PFSK-1 (cell line): ENCODE measurements at regions not wholly inside any gene's neighbourhood (a gene's known extent, or its start where the extent isn't known, plus 50 kb on each side); places are given as distances from the start of the nearest gene placed in this dataset.

Experiments
- POLR2AphosphoS5 ChIP-seq: IDR thresholded peaks from 2 replicates; pipeline ENCODE4 v1.6.1; 2012; ENCODE audit warnings: low read depth, mild to moderate bottlenecking, control low read depth, low read length, moderate library complexity
- REST ChIP-seq, 2 experiments: IDR thresholded peaks; 2 replicates each; pipeline versions ENCODE4 v1.6.1 to v1.8.0; 2011 to 2012; ENCODE audit warnings: low read depth in 2 of 2, low read length in 2 of 2, control low read depth in 1 of 2, inconsistent platforms in 1 of 2, mild to moderate bottlenecking in 1 of 2, moderate library complexity in 1 of 2; ENCODE audit not compliant: insufficient read depth in 1 of 2
- TAF1 ChIP-seq: IDR thresholded peaks from 2 replicates; pipeline ENCODE4 v1.6.1; 2012; ENCODE audit warnings: low read length, control low read depth, borderline replicate concordance; ENCODE audit not compliant: insufficient read depth

DNA sequence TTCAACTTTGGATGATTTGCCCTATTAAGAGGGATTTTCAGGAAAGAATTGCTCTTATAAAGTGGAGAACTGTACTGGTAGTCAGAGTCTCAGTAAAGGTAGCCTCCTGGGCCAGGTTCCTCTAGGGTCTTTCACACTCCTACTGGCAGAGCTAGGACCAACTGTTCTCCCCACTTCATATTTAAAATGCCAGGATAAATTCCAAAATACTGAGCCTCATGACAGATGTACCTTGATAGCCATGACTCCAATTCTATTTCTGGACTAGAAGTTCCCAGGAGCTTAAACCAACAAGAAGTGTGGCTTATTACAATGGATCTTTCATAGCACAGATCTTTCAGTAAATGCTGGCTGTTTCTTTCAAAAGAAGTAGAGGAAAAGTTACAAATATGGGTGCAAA lies 126.5 kb downstream of the C12orf75 start:
- TF ChIP-seq POLR2AphosphoS5 (no peak), TAF1 (no peak), REST (IDR thresholded peaks at IDR 0.05; ENCODE audit: insufficient read depth in 1 of 2, low read depth in 2 of 2, low read length in 2 of 2) (no peak)
